K562 (cell line): ENCODE measurements at regions not wholly inside any gene's neighbourhood (a gene's known extent, or its start where the extent isn't known, plus 50 kb on each side); places are given as distances from the start of the nearest gene placed in this dataset.

Experiments used
- ATAC-seq: fragments of 200-7000 bp; cut with Tn5 transposase; 3 replicates; pipeline ENCODE4 v1.9.1; 2020; ENCODE audit warnings: moderate library complexity
- BruUV-seq: library from RNA; stranded (reverse); fragments of 400-500 nt; replicated peaks from 2 replicates; lab custom pipeline; 2021; lab: Mats Ljungman, UMichigan
- CTCF ChIA-PET: fragments of 300-600 bp; formaldehyde crosslinking; extraction: SDS; loops from one replicate; lab custom pipeline; 2021; ENCODE audit warnings: low intra/inter-chr PET ratio; lab: Yijun Ruan, JAX
- POLR2A ChIA-PET: fragments of 300-600, 350-650 bp; sonication (Branson Sonifier 250); formaldehyde crosslinking; extraction: SDS; loops from one replicate; lab custom pipeline; 2021; ENCODE audit warnings: antibody characterized with exemption, inconsistent platforms; lab: Yijun Ruan, JAX
- DNase-seq, 4 experiments: peaks; one replicate each; pipeline versions ENCODE4 v3.0.0 to v3.0.0-alpha.2; 2011 to 2018; ENCODE audit warnings: low spot score in 3 of 4, mixed read lengths in 3 of 4; ENCODE audit errors: extremely low read depth in 1 of 4
- FAIRE-seq: peaks from 2 replicates; lab custom pipeline; 2011; peaks lifted over from hg19 to GRCh38; lab: Jason Lieb, UNC
- H2AFZ ChIP-seq: 2 replicates; pipeline ENCODE4 v1.6.0; 2011; ENCODE audit warnings: low read depth, low read length, control low read depth, inconsistent platforms
- H3K27ac ChIP-seq: fragments of 200-600 bp; 3 replicates; pipeline ENCODE4 v1.8.0; 2011; ENCODE audit warnings: low read depth, mild to moderate bottlenecking, control low read depth, inconsistent platforms, low read length, moderate library complexity, mixed read lengths; ENCODE audit errors: extremely low read depth
- H3K27me3 ChIP-seq, 2 experiments: fragments of 300-600 bp in 1 of 2; 2 replicates in 1 of 2; 3 replicates in 1 of 2; pipeline versions ENCODE4 v1.6.0 to v1.8.0; 2011; ENCODE audit warnings: inconsistent platforms in 2 of 2, low read length in 2 of 2, mild to moderate bottlenecking in 1 of 2, mixed read lengths in 1 of 2, moderate library complexity in 1 of 2; ENCODE audit not compliant: control insufficient read depth in 2 of 2, insufficient read depth in 2 of 2
- H3K36me3 ChIP-seq: fragments of 300-600 bp; 3 replicates; pipeline ENCODE4 v1.8.0; 2011; ENCODE audit warnings: mild to moderate bottlenecking, low read length, inconsistent platforms; ENCODE audit not compliant: control insufficient read depth, insufficient read depth
- H3K4me1 ChIP-seq, 2 experiments: fragments of 200-600 bp in 1 of 2; replicated peaks in 1 of 2; 2 replicates in 1 of 2; 3 replicates in 1 of 2; pipeline versions ENCODE4 v1.5.1 to v1.8.0; 2011; ENCODE audit warnings: inconsistent platforms in 2 of 2, low read length in 2 of 2, mild to moderate bottlenecking in 1 of 2, mixed read lengths in 1 of 2, moderate library complexity in 1 of 2; ENCODE audit not compliant: control insufficient read depth in 2 of 2, insufficient read depth in 2 of 2
- H3K4me2 ChIP-seq: 2 replicates; pipeline ENCODE4 v1.6.1; 2011; ENCODE audit warnings: low read length, control low read depth, inconsistent platforms, mixed read lengths; ENCODE audit not compliant: insufficient read depth
- H3K4me3 ChIP-seq: fragments of 200-600 bp; sonication (generic), shearing (Covaris generic); 2 replicates; pipeline ENCODE4 v1.5.1; 2016; ENCODE audit warnings: control low read depth, inconsistent platforms
- H3K79me2 ChIP-seq: fragments of 200-600 bp; 3 replicates; pipeline ENCODE4 v1.8.0; 2011; ENCODE audit warnings: low read length, inconsistent platforms; ENCODE audit not compliant: control insufficient read depth, insufficient read depth
- H3K9ac ChIP-seq, 2 experiments: 2 replicates each; pipeline versions ENCODE4 v1.6.0 to v1.6.1; 2011; ENCODE audit warnings: low read depth in 2 of 2, low read length in 2 of 2, control low read depth in 1 of 2, inconsistent platforms in 1 of 2, mild to moderate bottlenecking in 1 of 2, mixed read lengths in 1 of 2; ENCODE audit not compliant: insufficient read depth in 1 of 2
- H3K9me1 ChIP-seq: one replicate; pipeline ENCODE4 v1.6.0; 2011; ENCODE audit warnings: inconsistent platforms, mild to moderate bottlenecking, low read length, moderate library complexity; ENCODE audit not compliant: control insufficient read depth, insufficient read depth
- H3K9me3 ChIP-seq: replicated peaks from 2 replicates; pipeline ENCODE4 v1.5.1; 2011; ENCODE audit warnings: low read depth, low read length, inconsistent platforms; ENCODE audit not compliant: control insufficient read depth, insufficient read depth
- H4K20me1 ChIP-seq: replicated peaks from 2 replicates; pipeline ENCODE4 v1.6.1; 2011; ENCODE audit warnings: low read length, inconsistent platforms, mixed read lengths; ENCODE audit not compliant: control insufficient read depth, insufficient read depth
- FOXK1 ChIP-seq: sonication (generic); formaldehyde crosslinking; IDR thresholded peaks from 2 replicates; pipeline ENCODE4 v1.8.0; 2022; ENCODE audit warnings: missing genetic modification reagents, mild to moderate bottlenecking, borderline replicate concordance
- HEY1 ChIP-seq: fragments of 250-450 bp; sonication (Bioruptor Pico); IDR thresholded peaks from 2 replicates; pipeline ENCODE4 v1.5.0; 2020; ENCODE audit warnings: mild to moderate bottlenecking, moderate library complexity, borderline replicate concordance
- HMG20B ChIP-seq: fragments of 250-450 bp; sonication (Bioruptor Pico); IDR thresholded peaks from 2 replicates; pipeline ENCODE4 v1.5.0; 2021; ENCODE audit warnings: mild to moderate bottlenecking
- MECOM ChIP-seq: fragments of 250-450 bp; sonication (Bioruptor Pico); IDR thresholded peaks from 2 replicates; pipeline ENCODE4 v1.8.0; 2022; ENCODE audit warnings: inconsistent platforms
- TAF9B ChIP-seq: fragments of 450-650 bp; IDR thresholded peaks from 2 replicates; pipeline ENCODE4 v1.6.1; 2018; ENCODE audit warnings: mild to moderate bottlenecking; ENCODE audit not compliant: partially characterized antibody
- ZNF699 ChIP-seq: fragments of 250-450 bp; sonication (Bioruptor Pico); IDR thresholded peaks from 2 replicates; pipeline ENCODE4 v1.8.0; 2021; ENCODE audit warnings: mild to moderate bottlenecking, moderate library complexity; ENCODE audit not compliant: insufficient replicate concordance
- WGBS: fragments of 100-300 bp; shearing (Covaris generic); methylation state at CpG from one replicate; pipeline ENCODE4 v1.1.6; 2016; ENCODE audit warnings: low coverage, mixed read lengths; ENCODE audit not compliant: insufficient coverage; ENCODE audit errors: missing lambda C conversion rate; 5-methylcytosine and 5-hydroxymethylcytosine counted together
- in situ Hi-C: fragments of 300-500 bp; cut with MboI; formaldehyde crosslinking; loops from 4 replicates; pipeline ENCODE4 v1.15.0; 2018; ENCODE audit warnings: inconsistent platforms, mixed read lengths
- intact Hi-C: fragments of 100-400 bp; cut with micrococcal nuclease; formaldehyde crosslinking; loops from 2 replicates; pipeline ENCODE4 v1.14.2; 2022
- TF ChIP-seq, protein P1 (sequence below): fragments of 250-450 bp; sonication (Bioruptor Pico); IDR thresholded peaks from 2 replicates; pipeline ENCODE4 v1.4.0; 2020; ENCODE audit warnings: mild to moderate bottlenecking, moderate library complexity, borderline replicate concordance

DNA sequence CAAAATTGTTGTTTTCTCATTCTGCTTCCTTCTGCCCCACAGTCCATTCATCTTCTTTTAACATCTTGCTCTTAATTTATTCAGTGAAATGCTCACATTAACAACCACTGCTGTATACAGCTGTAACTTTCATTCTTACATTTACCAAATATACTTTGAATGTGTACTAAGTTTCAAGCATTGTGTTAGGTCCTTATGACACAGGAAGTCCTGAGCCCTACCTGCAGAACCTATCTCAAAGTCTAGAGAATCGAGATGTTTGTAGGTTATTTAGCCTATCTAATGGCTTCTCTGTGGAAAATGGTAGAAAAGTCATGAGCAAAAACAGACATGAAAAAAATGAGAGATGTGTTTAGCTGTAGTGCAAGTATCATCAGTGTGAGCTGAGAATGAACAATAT, 117.6 kb upstream of the MGAT4C start (continued):
- TF ChIP-seq, protein P1, sequence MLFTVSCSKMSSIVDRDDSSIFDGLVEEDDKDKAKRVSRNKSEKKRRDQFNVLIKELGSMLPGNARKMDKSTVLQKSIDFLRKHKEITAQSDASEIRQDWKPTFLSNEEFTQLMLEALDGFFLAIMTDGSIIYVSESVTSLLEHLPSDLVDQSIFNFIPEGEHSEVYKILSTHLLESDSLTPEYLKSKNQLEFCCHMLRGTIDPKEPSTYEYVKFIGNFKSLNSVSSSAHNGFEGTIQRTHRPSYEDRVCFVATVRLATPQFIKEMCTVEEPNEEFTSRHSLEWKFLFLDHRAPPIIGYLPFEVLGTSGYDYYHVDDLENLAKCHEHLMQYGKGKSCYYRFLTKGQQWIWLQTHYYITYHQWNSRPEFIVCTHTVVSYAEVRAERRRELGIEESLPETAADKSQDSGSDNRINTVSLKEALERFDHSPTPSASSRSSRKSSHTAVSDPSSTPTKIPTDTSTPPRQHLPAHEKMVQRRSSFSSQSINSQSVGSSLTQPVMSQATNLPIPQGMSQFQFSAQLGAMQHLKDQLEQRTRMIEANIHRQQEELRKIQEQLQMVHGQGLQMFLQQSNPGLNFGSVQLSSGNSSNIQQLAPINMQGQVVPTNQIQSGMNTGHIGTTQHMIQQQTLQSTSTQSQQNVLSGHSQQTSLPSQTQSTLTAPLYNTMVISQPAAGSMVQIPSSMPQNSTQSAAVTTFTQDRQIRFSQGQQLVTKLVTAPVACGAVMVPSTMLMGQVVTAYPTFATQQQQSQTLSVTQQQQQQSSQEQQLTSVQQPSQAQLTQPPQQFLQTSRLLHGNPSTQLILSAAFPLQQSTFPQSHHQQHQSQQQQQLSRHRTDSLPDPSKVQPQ (CRISPR knock-in tag): no peak

DNA sequence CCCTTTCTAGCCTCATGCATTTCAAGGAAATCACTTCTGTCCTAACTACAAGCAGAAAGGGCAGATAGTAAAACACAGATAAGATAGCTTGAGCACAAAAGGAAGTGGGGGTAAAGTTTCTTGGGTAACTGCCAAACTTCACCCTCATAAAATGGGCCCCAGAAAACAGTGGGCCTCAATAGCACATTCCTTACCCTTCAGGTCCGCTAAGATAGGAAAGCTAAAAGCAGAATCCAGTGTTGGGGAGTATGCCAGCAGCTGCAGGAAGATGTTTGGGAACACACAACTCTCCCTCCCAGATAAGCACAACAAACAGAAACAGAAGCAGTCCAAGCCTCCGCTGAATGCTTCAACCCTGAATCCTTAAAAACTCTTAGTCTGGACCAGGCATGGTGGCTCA, 110.9 kb upstream of the MGAT4C start:
- no peak overlapping the region for H3K4me3 ChIP-seq
- DNase-seq: no peak
- H3K79me2 ChIP-seq: no peaks in the 10 kb centered on the region
- no peak overlapping the region for H3K9ac ChIP-seq
- POLR2A ChIA-PET: no interaction called here
- TF ChIP-seq MECOM (CRISPR knock-in tag) (no peak), HMG20B (no peak), ZNF699 (CRISPR knock-in tag) (no peak), HEY1 (CRISPR knock-in tag) (no peak), FOXK1 (no peak), TAF9B (no peak)
- TF ChIP-seq, all 486 proteins: peak for 0
- Histone ChIP-seq H3K9me1 (no peaks in the 10 kb centered on the region), H3K4me2 (no peak overlapping the region), H3K9me3 (no peaks in the 10 kb centered on the region), H4K20me1 (no peaks in the 10 kb centered on the region), H2AFZ (no peak overlapping the region), H3K4me1 (no peaks in the 10 kb centered on the region), H3K36me3 (no peaks in the 10 kb centered on the region), H3K27me3 (no peaks in the 10 kb centered on the region), H3K27ac (no peak overlapping the region)
- FAIRE-seq (no peak), ATAC-seq (no peak)
- CTCF ChIA-PET: no interaction called here
- 3% methylated on average over 2 of the region's 2 CpGs for WGBS
- in situ Hi-C loops (no loop called here), intact Hi-C loops (no loop called here)
- BruUV-seq: no TSS peak
